ENCODE measurements at regions not wholly inside any gene's neighbourhood (a gene's known extent, or its start where the extent isn't known, plus 50 kb on each side); places are given as distances from the start of the nearest gene placed in this dataset.

DNA sequence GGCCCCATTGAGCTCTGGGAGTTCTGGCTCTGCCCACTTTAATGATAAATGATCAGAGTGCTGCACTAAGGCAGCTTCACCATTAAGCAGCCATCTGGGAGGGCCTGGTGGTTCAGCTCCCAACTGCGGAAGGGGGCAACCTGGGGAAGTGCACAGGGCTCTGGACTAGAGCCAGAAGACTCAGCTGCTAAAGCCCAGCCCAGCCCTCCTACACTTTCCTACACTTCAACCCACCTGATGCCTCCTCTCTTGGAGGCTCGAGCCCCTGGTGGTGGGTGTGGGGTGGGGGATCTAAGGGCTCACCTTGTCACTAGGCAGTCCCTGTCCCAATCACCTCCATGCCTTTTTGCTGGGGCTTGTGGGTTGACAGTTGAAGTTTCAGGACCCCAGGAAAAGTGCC is 60.6 kb upstream of the ANTXRL start:
- Histone ChIP-seq H3K4me1 (peaks cover 39% of the 10 kb centered on the region), H3K27ac (no peak overlapping the region), H3K9me3 (0 out of 2 replicates have a peak, but pooled peaks cover 5% of the 10 kb centered on the region), H3K36me3 (peaks cover 17% of the 10 kb centered on the region; the same call in 1 of the 2 replicates), H3K9ac (no peak overlapping the region), H3K27me3 (no peaks in the 10 kb centered on the region), H3K4me3 (no peak overlapping the region), H4K20me1 (peaks cover 31% of the 10 kb centered on the region), H3K4me2 (peak overlapping the region; percentile 78)
- TF ChIP-seq Cebpa-rat (IDR thresholded peaks at IDR 0.05): no peak

DNA sequence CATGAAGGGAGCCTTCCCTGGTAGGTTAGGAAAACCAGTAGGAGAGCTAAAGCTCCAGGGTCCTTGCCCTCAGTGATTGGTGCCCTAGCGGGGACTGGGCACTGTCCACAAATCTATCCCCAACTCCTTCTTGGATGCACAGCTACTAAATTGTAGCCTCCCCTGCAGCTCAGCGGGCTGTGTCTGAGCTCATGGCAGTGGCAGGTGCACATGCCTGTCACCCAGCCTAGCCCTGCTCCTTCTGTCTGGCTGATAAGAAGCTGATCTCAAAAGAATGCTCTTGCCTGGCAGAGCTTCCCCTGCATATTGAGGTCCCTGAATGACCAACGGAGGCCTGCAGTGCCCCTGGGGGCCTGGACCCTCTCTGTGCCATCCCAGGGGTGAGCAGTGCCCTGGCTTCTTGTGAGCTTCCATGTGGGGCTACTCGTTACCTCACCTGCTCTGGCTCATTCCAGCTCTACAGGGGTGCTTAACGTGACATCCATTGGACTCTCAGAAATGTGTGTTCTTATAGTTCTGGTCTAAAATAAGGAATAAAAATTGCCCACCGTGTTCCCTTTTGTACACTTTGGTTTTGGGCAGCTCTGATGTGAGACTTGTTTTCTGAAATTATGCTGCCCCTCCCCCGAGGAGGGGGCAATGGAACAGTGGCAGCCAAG is 59.8 kb upstream of the ANTXRL start:
- 0 out of 2 replicates have a peak overlapping the region, but pooled peaks have one; percentile 3 for H3K9ac ChIP-seq
- H3K4me1 ChIP-seq: peaks cover 42% of the 10 kb centered on the region
- H3K27ac ChIP-seq: no peak overlapping the region
- no peaks in the 10 kb centered on the region for H3K27me3 ChIP-seq
- no peak for TF ChIP-seq Cebpa-rat (IDR thresholded peaks at IDR 0.05)
- H3K4me3 ChIP-seq: no peak overlapping the region
- peaks cover 30% of the 10 kb centered on the region for H4K20me1 ChIP-seq
- peaks cover 17% of the 10 kb centered on the region; the same call in 1 of the 2 replicates for H3K36me3 ChIP-seq
- peak overlapping the region; percentile 78 for H3K4me2 ChIP-seq
- H3K9me3 ChIP-seq: 0 out of 2 replicates have a peak, but pooled peaks cover 5% of the 10 kb centered on the region

DNA sequence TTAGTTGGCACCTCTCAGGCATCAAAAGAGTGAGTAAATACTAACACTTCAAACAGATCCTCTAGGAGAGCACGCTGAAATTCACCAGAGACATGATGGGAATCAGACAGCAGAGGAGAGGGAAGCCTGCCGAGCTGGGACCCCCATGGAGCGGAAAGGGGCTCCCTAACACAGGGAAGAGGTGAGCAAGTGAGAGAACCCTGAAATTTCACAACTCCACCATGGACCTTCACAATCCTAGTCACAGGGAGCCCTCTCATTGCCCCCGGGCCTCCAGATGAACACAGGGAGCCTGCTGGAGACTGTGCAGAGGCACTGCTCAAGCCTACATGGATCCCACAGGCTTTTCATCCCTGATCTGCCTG is 59.2 kb upstream of the ANTXRL start:
- Histone ChIP-seq H3K9ac (0 out of 2 replicates have a peak overlapping the region, but pooled peaks have one; percentile 3), H3K9me3 (0 out of 2 replicates have a peak, but pooled peaks cover 5% of the 10 kb centered on the region), H3K4me2 (peak overlapping the region; percentile 78), H3K27ac (no peak overlapping the region), H4K20me1 (peaks cover 30% of the 10 kb centered on the region), H3K27me3 (no peaks in the 10 kb centered on the region), H3K36me3 (peaks cover 17% of the 10 kb centered on the region; the same call in 1 of the 2 replicates), H3K4me1 (peaks cover 42% of the 10 kb centered on the region), H3K4me3 (no peak overlapping the region)
- no peak for TF ChIP-seq Cebpa-rat (IDR thresholded peaks at IDR 0.05)

DNA sequence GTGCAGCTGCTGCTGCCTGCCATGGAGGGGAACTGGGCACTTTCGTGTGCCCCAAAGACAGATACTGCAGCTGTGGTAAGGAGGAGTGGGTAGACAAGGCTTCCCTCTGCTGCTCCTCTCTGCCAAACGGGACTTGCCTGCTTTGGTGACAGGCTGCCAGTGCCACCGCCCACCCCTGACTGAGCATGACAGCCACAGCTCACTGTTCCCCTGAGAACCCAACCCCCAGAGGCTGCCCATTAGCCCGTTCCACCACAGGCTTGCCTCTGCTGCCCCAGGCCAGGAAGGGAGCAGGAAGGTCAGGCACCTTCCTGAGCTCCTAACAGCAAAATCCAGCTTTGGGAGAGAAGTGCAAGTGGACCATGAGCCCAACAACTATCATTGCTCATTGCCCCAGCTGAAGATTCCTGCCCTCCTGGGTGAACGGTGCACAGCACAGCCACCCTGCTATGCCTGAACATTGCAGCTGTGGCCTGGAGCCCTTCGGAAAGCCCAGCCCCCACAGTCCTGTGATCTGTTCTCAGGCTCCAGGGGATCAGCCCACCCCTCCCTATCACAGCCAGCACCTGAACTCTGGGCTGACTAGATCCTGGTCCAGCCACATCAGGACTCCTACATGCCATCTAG is 58.7 kb upstream of the ANTXRL start:
- no peaks in the 10 kb centered on the region for H3K27me3 ChIP-seq
- peak overlapping the region; percentile 37 for H3K27ac ChIP-seq
- H4K20me1 ChIP-seq: peaks cover 30% of the 10 kb centered on the region
- H3K36me3 ChIP-seq: peaks cover 15% of the 10 kb centered on the region; the same call in 1 of the 2 replicates
- H3K9ac ChIP-seq: peak overlapping the region; percentile 40; the same call in 1 of the 2 replicates
- TF ChIP-seq Cebpa-rat (IDR thresholded peaks at IDR 0.05): no peak
- H3K4me3 ChIP-seq: 0 out of 2 replicates have a peak overlapping the region, but pooled peaks have one; percentile 25
- peak overlapping the region; percentile 78 for H3K4me2 ChIP-seq
- H3K9me3 ChIP-seq: 0 out of 2 replicates have a peak, but pooled peaks cover 5% of the 10 kb centered on the region
- H3K4me1 ChIP-seq: peaks cover 42% of the 10 kb centered on the region

DNA sequence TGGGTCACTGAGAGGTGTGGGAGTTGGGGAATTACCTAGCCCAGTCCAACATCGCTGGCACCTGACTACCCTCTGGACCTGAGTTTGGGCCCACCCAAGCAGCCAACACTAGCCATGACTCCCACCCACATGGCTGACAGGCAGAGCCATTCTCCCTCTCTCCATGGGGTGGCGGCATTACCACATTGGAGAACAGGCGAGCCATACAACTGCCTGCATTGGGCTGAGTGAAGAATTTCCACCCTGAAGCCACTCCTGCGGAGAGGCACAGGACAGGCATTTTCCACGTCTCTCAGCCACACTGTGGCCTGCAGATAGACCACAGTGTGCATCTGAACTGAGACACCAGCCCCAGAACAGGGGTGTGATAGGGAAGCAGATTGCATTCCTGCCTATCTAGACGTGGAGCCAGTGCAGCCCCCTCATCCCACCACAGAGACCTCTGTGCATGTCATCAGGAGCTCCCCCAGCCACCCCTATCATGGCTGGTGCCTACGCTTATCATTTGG is 58.2 kb upstream of the ANTXRL start:
- Histone ChIP-seq H3K9ac (no peak overlapping the region; the same call in 1 of the 2 replicates), H3K36me3 (peaks cover 9% of the 10 kb centered on the region; the same call in 1 of the 2 replicates), H4K20me1 (peaks cover 30% of the 10 kb centered on the region), H3K4me1 (peaks cover 42% of the 10 kb centered on the region), H3K27me3 (no peaks in the 10 kb centered on the region), H3K9me3 (0 out of 2 replicates have a peak, but pooled peaks cover 5% of the 10 kb centered on the region), H3K27ac (peak overlapping the region; percentile 37), H3K4me3 (no peak overlapping the region), H3K4me2 (peak overlapping the region; percentile 78)
- TF ChIP-seq Cebpa-rat (IDR thresholded peaks at IDR 0.05): no peak

DNA sequence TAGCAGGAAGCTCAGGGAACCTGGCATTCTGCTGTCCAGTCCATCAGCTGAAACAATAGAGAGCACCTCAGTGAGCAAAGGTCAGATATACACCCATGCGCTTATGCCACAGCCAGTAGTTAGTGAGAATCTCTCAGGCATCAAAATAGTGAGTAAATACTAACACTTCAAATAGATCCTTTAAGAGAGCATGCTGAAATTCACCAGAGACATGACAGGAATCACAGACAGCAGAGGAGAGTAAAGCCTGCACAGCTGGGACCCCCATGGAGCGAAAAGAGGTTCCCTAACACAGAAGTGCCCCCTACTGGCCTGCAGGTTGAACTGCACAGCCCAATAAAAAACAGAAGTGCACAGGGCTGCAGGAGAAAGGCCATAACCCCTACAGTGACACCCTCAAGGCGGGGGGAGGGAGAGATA is 57.6 kb upstream of the ANTXRL start:
- Histone ChIP-seq H3K9me3 (0 out of 2 replicates have a peak, but pooled peaks cover 5% of the 10 kb centered on the region), H3K27me3 (no peaks in the 10 kb centered on the region), H3K36me3 (peaks cover 5% of the 10 kb centered on the region; the same call in 1 of the 2 replicates), H3K4me1 (peaks cover 42% of the 10 kb centered on the region), H3K9ac (no peak overlapping the region), H3K27ac (no peak overlapping the region), H3K4me2 (peak overlapping the region; percentile 78), H4K20me1 (peaks cover 30% of the 10 kb centered on the region), H3K4me3 (no peak overlapping the region)
- TF ChIP-seq Cebpa-rat (IDR thresholded peaks at IDR 0.05): no peak

DNA sequence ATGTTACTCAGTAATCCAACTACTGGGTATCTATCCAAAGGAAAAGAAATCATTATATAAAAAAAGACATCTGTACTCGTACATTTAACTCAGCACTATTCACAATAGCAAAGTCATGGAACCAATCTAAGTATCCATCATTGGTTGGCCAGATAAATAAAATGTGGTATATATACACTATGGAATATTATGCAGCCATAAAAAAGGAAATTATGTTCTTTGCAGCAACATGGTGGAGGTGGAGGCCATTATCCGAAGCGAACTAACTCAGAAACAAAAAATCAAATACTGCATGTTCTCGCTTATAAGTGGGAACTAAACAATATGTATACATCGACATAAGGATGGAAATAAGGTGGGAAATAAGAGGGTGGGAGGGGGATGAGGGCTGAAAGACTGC is 56.2 kb upstream of the ANTXRL start:
- Histone ChIP-seq H3K27ac (no peak overlapping the region), H3K4me1 (peaks cover 42% of the 10 kb centered on the region), H3K4me2 (no peak overlapping the region), H3K4me3 (no peak overlapping the region), H3K27me3 (no peaks in the 10 kb centered on the region), H3K9me3 (0 out of 2 replicates have a peak, but pooled peaks cover 5% of the 10 kb centered on the region), H3K9ac (no peak overlapping the region), H4K20me1 (peaks cover 30% of the 10 kb centered on the region), H3K36me3 (peaks cover 6% of the 10 kb centered on the region; the same call in 1 of the 2 replicates)
- TF ChIP-seq Cebpa-rat (IDR thresholded peaks at IDR 0.05): no peak

DNA sequence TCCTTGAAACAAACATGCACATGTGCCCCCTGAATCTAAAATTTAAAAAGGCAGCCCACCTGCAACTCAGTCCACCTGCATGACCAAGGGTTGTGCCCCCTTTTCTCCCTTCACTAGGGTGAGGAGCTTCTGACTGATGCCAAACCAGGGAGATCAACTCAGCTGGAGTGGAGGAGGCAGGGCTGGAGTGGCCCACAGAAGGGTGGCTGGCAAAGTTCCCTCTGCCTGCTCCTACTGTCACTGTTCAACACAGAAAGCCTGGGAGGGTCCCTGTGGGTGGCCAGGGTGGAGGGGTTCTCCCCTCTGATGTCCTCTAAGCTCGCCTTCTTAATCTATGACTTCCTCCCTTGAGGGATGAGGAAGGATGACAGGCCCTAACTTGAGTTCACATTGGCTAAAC is 55.7 kb upstream of the ANTXRL start:
- Histone ChIP-seq H3K9ac (no peak overlapping the region), H4K20me1 (peaks cover 30% of the 10 kb centered on the region), H3K4me1 (peaks cover 38% of the 10 kb centered on the region), H3K36me3 (peaks cover 6% of the 10 kb centered on the region; the same call in 1 of the 2 replicates), H3K27ac (no peak overlapping the region), H3K4me3 (no peak overlapping the region), H3K4me2 (no peak overlapping the region), H3K9me3 (0 out of 2 replicates have a peak, but pooled peaks cover 5% of the 10 kb centered on the region), H3K27me3 (no peaks in the 10 kb centered on the region)
- no peak for TF ChIP-seq Cebpa-rat (IDR thresholded peaks at IDR 0.05)

DNA sequence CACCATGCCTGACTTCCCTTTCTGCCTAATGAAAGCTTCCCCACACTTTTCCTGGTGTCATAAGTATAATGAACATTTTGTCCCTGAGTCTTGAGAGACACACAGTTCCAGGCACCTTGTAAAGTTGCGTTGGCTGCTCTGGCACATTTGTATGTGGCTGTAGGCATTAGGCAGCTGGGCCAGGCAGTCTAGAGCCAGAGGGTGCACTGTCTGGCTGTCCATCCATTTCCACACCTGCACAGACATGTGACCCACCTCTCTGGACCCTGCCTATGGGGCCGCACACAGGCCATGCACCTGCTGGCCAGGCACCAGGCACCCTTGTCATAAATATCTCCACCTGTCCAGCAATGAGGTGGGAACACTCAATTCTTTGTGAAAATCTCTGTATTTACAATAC is 54.7 kb upstream of the ANTXRL start:
- H3K9ac ChIP-seq: no peak overlapping the region
- TF ChIP-seq Cebpa-rat (IDR thresholded peaks at IDR 0.05): no peak
- H3K36me3 ChIP-seq: peaks cover 9% of the 10 kb centered on the region; the same call in 1 of the 2 replicates
- no peak overlapping the region for H3K4me3 ChIP-seq
- H3K4me1 ChIP-seq: peaks cover 28% of the 10 kb centered on the region
- H3K27ac ChIP-seq: no peak overlapping the region
- H4K20me1 ChIP-seq: peaks cover 21% of the 10 kb centered on the region
- H3K9me3 ChIP-seq: 0 out of 2 replicates have a peak, but pooled peaks cover 5% of the 10 kb centered on the region
- H3K27me3 ChIP-seq: no peaks in the 10 kb centered on the region
- no peak overlapping the region for H3K4me2 ChIP-seq

Measured in BLaER1 (cell line).